Erythroblast (primary cell): ENCODE measurements at regions not wholly inside any gene's neighbourhood (a gene's known extent, or its start where the extent isn't known, plus 50 kb on each side); places are given as distances from the start of the nearest gene placed in this dataset.

Source experiments
- GATA1 ChIP-seq: IDR thresholded peaks from 2 replicates; pipeline ENCODE4 v1.6.1; 2011; ENCODE audit warnings: low read depth, mild to moderate bottlenecking, control low read depth, low read length, moderate library complexity
- POLR2A ChIP-seq: IDR thresholded peaks from 2 replicates; pipeline ENCODE4 v1.6.1; 2011; ENCODE audit warnings: mild to moderate bottlenecking, low read length

DNA sequence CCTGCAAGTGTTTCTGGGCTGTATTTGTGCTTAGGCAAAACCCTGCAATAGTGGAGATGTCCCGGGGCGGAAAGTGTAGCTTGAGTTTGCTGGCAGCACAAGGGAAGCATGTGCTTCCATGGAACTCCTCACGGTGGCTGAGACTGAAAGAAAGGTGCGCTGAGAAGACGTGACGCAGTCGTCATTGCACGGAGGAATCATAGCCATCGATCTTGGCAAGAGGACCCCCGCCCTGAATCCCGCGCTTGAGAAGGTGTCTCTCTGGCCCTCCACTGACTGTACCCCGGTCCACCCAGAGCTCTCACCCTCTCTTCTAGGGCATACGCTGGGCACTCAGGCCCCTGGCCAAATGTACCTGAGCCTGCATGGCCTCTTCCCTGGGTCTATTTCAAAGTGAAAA lies 1081.8 kb upstream of the DEFB115 start:
- TF ChIP-seq POLR2A (no peak), GATA1 (no peak)
